ENCODE measurements at regions not wholly inside any gene's neighbourhood (a gene's known extent, or its start where the extent isn't known, plus 50 kb on each side); places are given as distances from the start of the nearest gene placed in this dataset.
"Not testable (repeated sequence)": the region's sequence is repeated elsewhere in the genome, so short reads cannot be mapped to it uniquely, and the experiment has no call there.

GRCh38 chr22:44650806-44651205 lies 51.2 kb upstream of the PRR5 start:
- no peak overlapping the region for H3K4me3 Mint-ChIP-seq
- no peaks in the 10 kb centered on the region for H3K36me3 Mint-ChIP-seq
- no peaks in the 10 kb centered on the region for H3K4me1 Mint-ChIP-seq
- no peak overlapping the region for H3K27ac Mint-ChIP-seq
- ATAC-seq = no peak
- no peaks in the 10 kb centered on the region for H3K9me3 Mint-ChIP-seq
- peaks cover 25% of the 10 kb centered on the region for H3K27me3 Mint-ChIP-seq

DNA sequence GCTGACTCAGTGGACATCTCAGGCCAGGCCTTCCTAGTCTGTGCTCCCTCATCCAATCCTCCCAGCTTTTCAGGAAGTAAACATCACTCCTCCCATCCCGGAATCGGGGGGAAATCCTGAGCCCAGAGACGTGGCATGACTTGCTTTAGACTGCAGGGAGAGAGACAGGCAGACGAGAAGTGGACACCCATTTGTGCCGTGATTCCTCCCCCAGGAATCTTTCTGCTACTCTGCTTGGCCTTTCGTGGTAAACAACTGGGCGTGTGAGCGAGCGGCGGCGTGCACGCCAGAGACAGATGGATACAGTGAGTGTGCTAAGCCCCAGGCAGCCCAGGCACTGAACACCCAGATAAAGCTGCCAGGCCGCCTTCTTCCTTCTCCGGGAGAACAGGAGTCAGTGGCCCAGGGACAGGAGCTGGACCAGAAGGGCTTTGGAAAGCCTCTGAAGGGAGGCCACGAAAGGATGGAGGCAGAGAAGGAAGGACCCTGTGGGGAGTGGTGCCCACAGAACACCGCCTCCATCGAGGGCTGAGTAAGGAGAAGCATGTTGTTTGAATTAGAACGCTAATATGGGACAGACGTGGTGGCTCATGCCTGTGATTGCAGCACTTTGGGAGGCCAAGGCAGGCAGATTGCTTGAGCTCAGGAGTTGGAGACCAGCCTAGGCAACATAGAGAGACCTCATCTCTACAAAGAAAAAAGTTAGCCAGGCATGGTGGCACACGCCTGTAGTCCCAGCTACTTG lies 53.0 kb upstream of the PRR5 start:
- H3K27me3 Mint-ChIP-seq = peaks cover 41% of the 10 kb centered on the region
- no peaks in the 10 kb centered on the region for H3K36me3 Mint-ChIP-seq
- no peaks in the 10 kb centered on the region for H3K4me1 Mint-ChIP-seq
- no peaks in the 10 kb centered on the region for H3K9me3 Mint-ChIP-seq
- no peak overlapping the region for H3K4me3 Mint-ChIP-seq
- H3K27ac Mint-ChIP-seq = no peak overlapping the region
- ATAC-seq = no peak

- H3K36me3 Mint-ChIP-seq = no peaks in the 10 kb centered on the region
- no peaks in the 10 kb centered on the region for H3K9me3 Mint-ChIP-seq
- no peak overlapping the region for H3K4me3 Mint-ChIP-seq
- ATAC-seq = no peak
- no peaks in the 10 kb centered on the region for H3K4me1 Mint-ChIP-seq
- H3K27ac Mint-ChIP-seq = no peak overlapping the region
- H3K27me3 Mint-ChIP-seq = peaks cover 43% of the 10 kb centered on the region
These were observed 53.8 kb upstream of the PRR5 start for GRCh38 chr22:44648085-44648820.

- Mint-ChIP-seq H3K27me3 (peaks cover 43% of the 10 kb centered on the region), H3K4me3 (no peak overlapping the region), H3K36me3 (no peaks in the 10 kb centered on the region), H3K4me1 (no peaks in the 10 kb centered on the region), H3K9me3 (no peaks in the 10 kb centered on the region), H3K27ac (no peak overlapping the region)
- ATAC-seq = no peak
These were observed 54.9 kb upstream of the PRR5 start for GRCh38 chr22:44647141-44647540.

GRCh38 chr22:44646668-44647067 lies 55.3 kb upstream of the PRR5 start:
- H3K36me3 Mint-ChIP-seq = no peaks in the 10 kb centered on the region
- no peak for ATAC-seq
- H3K4me3 Mint-ChIP-seq = no peak overlapping the region
- H3K27me3 Mint-ChIP-seq = peaks cover 43% of the 10 kb centered on the region
- no peak overlapping the region for H3K27ac Mint-ChIP-seq
- no peaks in the 10 kb centered on the region for H3K4me1 Mint-ChIP-seq
- H3K9me3 Mint-ChIP-seq = no peaks in the 10 kb centered on the region

DNA sequence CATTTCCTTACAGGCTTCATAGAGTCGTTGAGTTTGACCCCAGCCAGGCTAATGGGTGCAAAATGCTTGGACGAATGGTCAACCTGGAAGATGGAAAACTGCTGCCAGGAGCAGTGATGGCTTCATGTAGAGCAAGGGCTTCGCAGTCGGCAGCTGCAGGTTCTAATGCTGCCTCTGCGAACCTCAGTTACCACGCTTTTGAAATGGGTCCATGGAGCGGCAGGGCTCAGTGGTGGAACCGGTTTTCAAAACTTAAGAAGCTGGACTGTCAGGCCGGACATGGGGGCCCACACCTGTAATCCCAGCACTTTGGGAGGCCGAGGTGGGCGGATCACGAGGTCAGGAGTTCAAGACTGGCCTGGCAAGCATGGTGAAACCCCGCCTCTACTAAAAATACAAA lies 55.9 kb upstream of the PRR5 start:
- no peaks in the 10 kb centered on the region for H3K36me3 Mint-ChIP-seq
- no peaks in the 10 kb centered on the region for H3K9me3 Mint-ChIP-seq
- peaks cover 45% of the 10 kb centered on the region for H3K27me3 Mint-ChIP-seq
- H3K4me1 Mint-ChIP-seq = no peaks in the 10 kb centered on the region
- no peak for ATAC-seq
- H3K4me3 Mint-ChIP-seq = no peak overlapping the region
- H3K27ac Mint-ChIP-seq = no peak overlapping the region

- no peak for ATAC-seq
- H3K27ac Mint-ChIP-seq = no peak overlapping the region
- H3K36me3 Mint-ChIP-seq = no peaks in the 10 kb centered on the region
- peaks cover 51% of the 10 kb centered on the region for H3K27me3 Mint-ChIP-seq
- no peak overlapping the region for H3K4me3 Mint-ChIP-seq
- H3K4me1 Mint-ChIP-seq = no peaks in the 10 kb centered on the region
- no peaks in the 10 kb centered on the region for H3K9me3 Mint-ChIP-seq
These were observed 56.5 kb upstream of the PRR5 start for GRCh38 chr22:44645531-44645930.

GRCh38 chr22:44645083-44645482 lies 56.9 kb upstream of the PRR5 start:
- ATAC-seq = no peak
- H3K9me3 Mint-ChIP-seq = no peaks in the 10 kb centered on the region
- no peaks in the 10 kb centered on the region for H3K36me3 Mint-ChIP-seq
- no peak overlapping the region for H3K27ac Mint-ChIP-seq
- no peaks in the 10 kb centered on the region for H3K4me1 Mint-ChIP-seq
- H3K27me3 Mint-ChIP-seq = peaks cover 53% of the 10 kb centered on the region
- H3K4me3 Mint-ChIP-seq = no peak overlapping the region

GRCh38 chr22:44643526-44644101 lies 58.4 kb upstream of the PRR5 start:
- not testable (repeated sequence) for H3K36me3 Mint-ChIP-seq, ATAC-seq, H3K9me3 Mint-ChIP-seq, H3K4me1 Mint-ChIP-seq, H3K4me3 Mint-ChIP-seq, H3K27ac Mint-ChIP-seq
- H3K27me3 Mint-ChIP-seq = peaks cover 66% of the 10 kb centered on the region

DNA sequence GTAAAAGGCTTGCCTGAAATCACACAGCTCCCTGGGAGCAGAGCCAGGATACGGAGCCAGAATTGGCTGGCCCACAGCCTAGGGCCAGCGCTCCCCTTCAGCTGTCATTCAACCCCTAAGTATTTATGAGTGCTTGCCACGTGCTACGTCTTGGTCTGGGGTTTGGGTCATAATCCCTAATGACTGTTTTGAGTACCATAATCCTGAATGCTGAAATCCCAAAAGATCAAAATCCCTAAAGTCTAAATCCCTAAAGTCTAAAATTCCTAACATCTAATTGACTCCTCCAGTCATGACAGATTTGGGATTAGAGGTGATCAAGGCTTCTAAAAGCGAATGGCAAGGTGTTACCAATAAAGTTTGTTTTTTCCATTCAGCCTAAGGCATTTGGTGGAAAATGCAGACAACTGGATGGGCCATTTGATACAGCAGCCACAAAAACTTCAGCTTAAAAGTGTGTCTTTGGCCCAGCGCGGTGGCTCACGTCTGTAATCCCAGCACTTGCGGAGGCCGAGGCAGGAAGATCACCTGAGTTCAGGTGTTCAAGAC lies 59.8 kb upstream of the PRR5 start:
- Mint-ChIP-seq H3K36me3 (no peaks in the 10 kb centered on the region), H3K27me3 (peaks cover 57% of the 10 kb centered on the region), H3K9me3 (peaks cover under 1% of the 10 kb centered on the region), H3K4me1 (no peaks in the 10 kb centered on the region), H3K27ac (no peak overlapping the region), H3K4me3 (no peak overlapping the region)
- ATAC-seq = no peak

- H3K36me3 Mint-ChIP-seq = no peaks in the 10 kb centered on the region
- no peak for ATAC-seq
- peaks cover 60% of the 10 kb centered on the region for H3K27me3 Mint-ChIP-seq
- H3K9me3 Mint-ChIP-seq = peaks cover 11% of the 10 kb centered on the region
- no peak overlapping the region for H3K27ac Mint-ChIP-seq
- H3K4me1 Mint-ChIP-seq = no peaks in the 10 kb centered on the region
- H3K4me3 Mint-ChIP-seq = no peak overlapping the region
These were observed 61.3 kb upstream of the PRR5 start for GRCh38 chr22:44640618-44641155.

DNA sequence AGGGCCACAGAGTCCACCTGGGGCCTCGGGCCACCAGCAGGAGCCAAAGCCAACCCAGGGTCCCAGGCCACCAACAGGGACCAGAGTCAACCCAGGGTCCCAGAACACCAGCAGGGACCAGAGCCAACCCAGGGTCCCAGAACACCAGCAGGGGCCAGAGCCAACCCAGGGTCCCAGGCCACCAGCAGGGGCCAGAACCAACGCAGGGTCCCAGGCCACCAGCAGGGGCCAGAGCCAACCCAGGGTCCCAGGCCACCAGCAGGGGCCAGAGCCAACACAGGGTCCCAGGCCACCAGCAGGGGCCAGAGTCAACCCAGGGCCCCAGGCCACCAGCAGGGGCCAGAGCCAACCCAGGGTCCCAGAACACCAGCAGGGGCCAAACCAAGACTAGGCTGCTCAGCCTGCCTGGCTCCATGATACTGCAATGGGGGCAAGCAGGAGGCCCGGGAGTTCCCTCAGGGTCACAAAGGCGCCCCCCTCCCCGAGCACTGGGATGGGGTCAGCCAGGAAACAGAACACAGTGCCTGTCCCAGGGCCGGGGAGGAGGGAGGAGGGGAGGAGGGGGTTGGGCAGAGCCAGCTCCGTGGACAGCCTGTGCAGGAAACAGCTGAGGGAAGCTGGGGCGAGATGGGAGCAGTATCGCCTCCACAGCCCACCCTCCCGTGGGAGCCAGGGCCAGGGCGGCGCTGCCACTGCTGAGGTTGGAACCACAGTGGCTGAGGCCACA lies 62.0 kb upstream of the PRR5 start:
- no peak for ATAC-seq
- peaks cover 11% of the 10 kb centered on the region for H3K9me3 Mint-ChIP-seq
- H3K4me1 Mint-ChIP-seq = no peaks in the 10 kb centered on the region
- peaks cover 55% of the 10 kb centered on the region for H3K27me3 Mint-ChIP-seq
- no peaks in the 10 kb centered on the region for H3K36me3 Mint-ChIP-seq
- H3K4me3 Mint-ChIP-seq = no peak overlapping the region
- H3K27ac Mint-ChIP-seq = no peak overlapping the region

- Mint-ChIP-seq H3K36me3 (no peaks in the 10 kb centered on the region), H3K27me3 (peaks cover 46% of the 10 kb centered on the region), H3K9me3 (peaks cover 11% of the 10 kb centered on the region), H3K4me3 (no peak overlapping the region), H3K4me1 (no peaks in the 10 kb centered on the region), H3K27ac (no peak overlapping the region)
- no peak for ATAC-seq
These were observed 62.8 kb upstream of the PRR5 start for GRCh38 chr22:44638971-44639760.

DNA sequence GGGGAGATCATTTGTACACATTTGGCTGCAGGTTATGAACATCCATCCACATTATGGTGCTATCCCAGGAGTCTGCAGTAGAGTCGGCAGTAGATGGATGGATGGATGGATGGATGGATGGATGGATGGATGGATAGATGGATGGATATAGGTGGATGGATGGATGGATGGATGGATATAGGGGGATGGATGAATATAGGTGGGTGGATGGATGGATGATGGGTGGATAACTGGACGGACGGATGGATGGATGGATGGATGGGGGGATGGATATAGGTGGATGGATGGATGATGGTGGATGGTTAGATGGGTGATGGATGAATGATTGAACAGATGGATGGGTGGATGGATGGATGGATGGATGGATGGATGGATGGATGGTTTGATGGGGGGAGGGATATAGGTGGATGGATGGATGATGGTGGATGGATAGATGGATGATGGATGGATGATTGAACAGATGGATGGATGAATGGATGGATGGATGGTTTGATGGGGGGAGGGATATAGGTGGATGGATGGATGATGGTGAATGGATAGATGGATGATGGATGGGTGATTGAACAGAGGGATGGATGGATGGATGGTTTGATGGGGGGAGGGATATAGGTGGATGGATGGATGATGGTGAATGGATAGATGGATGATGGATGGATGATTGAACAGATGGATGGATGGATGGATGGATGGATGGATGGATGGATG lies 65.3 kb upstream of the PRR5 start:
- not testable (repeated sequence) for ATAC-seq, H3K4me1 Mint-ChIP-seq, H3K27ac Mint-ChIP-seq, H3K4me3 Mint-ChIP-seq, H3K36me3 Mint-ChIP-seq
- peaks cover 11% of the 10 kb centered on the region for H3K9me3 Mint-ChIP-seq
- H3K27me3 Mint-ChIP-seq = peaks cover 42% of the 10 kb centered on the region

All from stimulated activated memory B cell treated with anti-CD40 and anti-IgM and Interleukin-4, amounts not matched to agents 10 μg/mL and 1 μg/mL and 100 μg/mL, for 72 hours (primary cell).